ENCODE measurements at regions not wholly inside any gene's neighbourhood (a gene's known extent, or its start where the extent isn't known, plus 50 kb on each side); places are given as distances from the start of the nearest gene placed in this dataset.

- Mint-ChIP-seq H3K36me3 (no peaks in the 10 kb centered on the region), H3K9me3 (no peaks in the 10 kb centered on the region), H3K4me3 (no peak overlapping the region), H3K27ac (no peak overlapping the region), H3K27me3 (peaks cover 14% of the 10 kb centered on the region), H3K4me1 (no peaks in the 10 kb centered on the region)
- no peak for DNase-seq
- no peak for ATAC-seq (ENCODE audit: low read depth)
- POLR2A ChIA-PET = no interaction called here
Observed at GRCh38 chr11:86893235-86893634, 62.0 kb downstream of the FZD4 start.

All from activated naive CD8-positive, alpha-beta T cell treated with anti-CD3 and anti-CD28 coated beads, Interleukin-2, amount 10 ng/mL, durations not matched to agents 7 days and 5 days (primary cell).